HepG2 (cell line): ENCODE measurements at regions not wholly inside any gene's neighbourhood (a gene's known extent, or its start where the extent isn't known, plus 50 kb on each side); places are given as distances from the start of the nearest gene placed in this dataset.

Experiments
- ATAC-seq: fragments of 200-7000 bp; cut with Tn5 transposase; 3 replicates; pipeline ENCODE4 v1.9.1; 2020; ENCODE audit warnings: mild to moderate bottlenecking, moderate library complexity
- BruUV-seq: library from RNA; stranded (reverse); fragments of 400-500 nt; replicated peaks from 2 replicates; lab custom pipeline; 2021; lab: Mats Ljungman, UMichigan
- CTCF ChIA-PET: fragments of 300-600 bp; formaldehyde crosslinking; extraction: SDS; loops from one replicate; lab custom pipeline; 2021; ENCODE audit warnings: low total read pairs, inconsistent platforms, low intra/inter-chr PET ratio; lab: Yijun Ruan, JAX
- POLR2A ChIA-PET: fragments of 350-600 bp; sonication (Branson Sonifier 250); formaldehyde crosslinking; loops from one replicate; lab custom pipeline; 2020; ENCODE audit warnings: antibody characterized with exemption, inconsistent platforms; lab: Yijun Ruan, JAX
- DNase-seq: peaks from one replicate; pipeline ENCODE4 v3.0.0-alpha.2; 2015; ENCODE audit warnings: low spot score
- FAIRE-seq: peaks from 3 replicates; lab custom pipeline; 2011; peaks lifted over from hg19 to GRCh38; lab: Jason Lieb, UNC
- H2AFZ ChIP-seq: one replicate; pipeline ENCODE4 v1.6.1; 2011; ENCODE audit warnings: low read length, inconsistent platforms
- H3K27ac ChIP-seq: fragments of 300-600 bp; 3 replicates; pipeline ENCODE4 v1.8.0; 2011; ENCODE audit warnings: mixed run types, mild to moderate bottlenecking, mixed read lengths, low read length, inconsistent platforms; ENCODE audit not compliant: insufficient read depth; ENCODE audit errors: extremely low read length
- H3K27me3 ChIP-seq, 2 experiments: fragments of 200-600 bp in 1 of 2; 2 replicates in 1 of 2; 3 replicates in 1 of 2; pipeline versions ENCODE4 v1.6.0 to v1.8.0; 2011; ENCODE audit warnings: low read length in 2 of 2, mild to moderate bottlenecking in 2 of 2, moderate library complexity in 2 of 2, inconsistent platforms in 1 of 2; ENCODE audit not compliant: insufficient read depth in 2 of 2, control insufficient read depth in 1 of 2
- H3K36me3 ChIP-seq, 2 experiments: fragments of 200-600 bp in 1 of 2; replicated peaks in 1 of 2; 2 replicates in 1 of 2; 3 replicates in 1 of 2; pipeline versions ENCODE4 v1.5.1 to v1.8.0; 2011; ENCODE audit warnings: low read length in 2 of 2, inconsistent platforms in 1 of 2; ENCODE audit not compliant: insufficient read depth in 2 of 2, control insufficient read depth in 1 of 2
- H3K4me1 ChIP-seq: 2 replicates; pipeline ENCODE4 v1.5.1; 2012; ENCODE audit warnings: low read length, inconsistent platforms; ENCODE audit not compliant: insufficient read depth
- H3K4me2 ChIP-seq: 2 replicates; pipeline ENCODE4 v1.6.0; 2011; ENCODE audit warnings: low read depth, low read length, inconsistent platforms
- H3K4me3 ChIP-seq, 3 experiments: fragments of 200-600 bp in 1 of 3; sonication (generic), shearing (Covaris generic) in 1 of 3; replicated peaks in 1 of 3; 2 replicates each; pipeline ENCODE4 v1.5.1; 2011 to 2016; ENCODE audit warnings: low read length in 3 of 3, inconsistent platforms in 2 of 3, low read depth in 2 of 3, mild to moderate bottlenecking in 2 of 3, control low read depth in 1 of 3, mixed read lengths in 1 of 3; ENCODE audit not compliant: insufficient read depth in 1 of 3
- H3K79me2 ChIP-seq: one replicate; pipeline ENCODE4 v1.6.1; 2011; ENCODE audit warnings: low read length, inconsistent platforms; ENCODE audit not compliant: insufficient read depth
- H3K9ac ChIP-seq: 2 replicates; pipeline ENCODE4 v1.6.0; 2011; ENCODE audit warnings: mild to moderate bottlenecking, low read depth, low read length, inconsistent platforms; ENCODE audit not compliant: insufficient read depth
- H3K9me3 ChIP-seq: 2 replicates; pipeline ENCODE4 v1.5.1; 2012; ENCODE audit warnings: mild to moderate bottlenecking, low read length
- H4K20me1 ChIP-seq: 2 replicates; pipeline ENCODE4 v1.6.0; 2011; ENCODE audit warnings: inconsistent platforms, mild to moderate bottlenecking, low read length, moderate library complexity; ENCODE audit not compliant: insufficient read depth
- HOXA5 ChIP-seq: sonication (generic); formaldehyde crosslinking; IDR thresholded peaks from 2 replicates; pipeline ENCODE4 v1.4.0; 2020; ENCODE audit warnings: missing genetic modification reagents
- KDM4B ChIP-seq: sonication (generic); formaldehyde crosslinking; IDR thresholded peaks from 2 replicates; pipeline ENCODE4 v1.4.0; 2020; ENCODE audit warnings: missing genetic modification reagents
- SMAD1 ChIP-seq: sonication (generic); formaldehyde crosslinking; IDR thresholded peaks from 2 replicates; pipeline ENCODE4 v1.4.0; 2020; ENCODE audit warnings: missing genetic modification reagents, low read depth, mild to moderate bottlenecking, borderline replicate concordance
- TFE3 ChIP-seq: IDR thresholded peaks from 2 replicates; pipeline ENCODE4 v1.6.1; 2016
- THRA ChIP-seq: sonication (generic); formaldehyde crosslinking; IDR thresholded peaks from 2 replicates; pipeline ENCODE4 v1.4.0; 2020; ENCODE audit warnings: missing genetic modification reagents, borderline replicate concordance
- ZNF251 ChIP-seq: sonication (generic); formaldehyde crosslinking; IDR thresholded peaks from 2 replicates; pipeline ENCODE4 v1.9.0; 2021; ENCODE audit warnings: mild to moderate bottlenecking, missing genetic modification reagents
- ZNF660 ChIP-seq: sonication (generic); formaldehyde crosslinking; IDR thresholded peaks from 2 replicates; pipeline ENCODE4 v1.5.1; 2020; ENCODE audit warnings: mild to moderate bottlenecking, low read depth, missing genetic modification reagents, borderline replicate concordance
- ZNF800 ChIP-seq: sonication (generic); formaldehyde crosslinking; IDR thresholded peaks from 2 replicates; pipeline ENCODE4 v1.4.0; 2020; ENCODE audit warnings: missing genetic modification reagents
- WGBS: methylation state at CpG from one replicate; pipeline ENCODE4 v1.1.6; 2017; ENCODE audit warnings: low lambda C conversion rate; 5-methylcytosine and 5-hydroxymethylcytosine counted together
- in situ Hi-C: cut with HindIII; loops from 2 replicates; pipeline ENCODE4 v1.10.0; 2017; ENCODE audit warnings: low pct_unique_long_range_greater_than_20kb; ENCODE audit not compliant: extremely low pct_ligation_motif_present
- intact Hi-C: fragments of 100-400 bp; cut with micrococcal nuclease; formaldehyde crosslinking; loops from one replicate; pipeline ENCODE4 v1.10.0; 2022; ENCODE audit not compliant: unreplicated experiment

- H4K20me1 ChIP-seq, result no peaks in the 10 kb centered on the region
- H3K79me2 ChIP-seq, result no peaks in the 10 kb centered on the region
- no peak overlapping the region for H3K9ac ChIP-seq
- POLR2A ChIA-PET, result no interaction called here
- H3K4me3 ChIP-seq, result no peak overlapping the region
- no peaks in the 10 kb centered on the region for H3K9me3 ChIP-seq
- WGBS, result no CpG with 5 or more reads among the region's 1 CpG
- H3K4me1 ChIP-seq, result no peaks in the 10 kb centered on the region
- no peak overlapping the region for H3K4me2 ChIP-seq
- no TSS peak for BruUV-seq
- intact Hi-C loops, result no loop called here
- no peak overlapping the region for H3K27ac ChIP-seq
- H3K36me3 ChIP-seq, result no peaks in the 10 kb centered on the region
- TF ChIP-seq ZNF800 (CRISPR knock-in tag), result no peak
- no peak for TF ChIP-seq SMAD1
- TF ChIP-seq THRA, result no peak
- TF ChIP-seq TFE3, result no peak
- no peak for TF ChIP-seq HOXA5 (CRISPR knock-in tag)
- no peak for TF ChIP-seq ZNF660
- no peak for TF ChIP-seq ZNF251 (CRISPR knock-in tag)
- TF ChIP-seq KDM4B (CRISPR knock-in tag), result no peak
- TF ChIP-seq, all 625 proteins: peak for 0
- no peaks in the 10 kb centered on the region for H3K27me3 ChIP-seq
- DNase-seq, result no peak
- no peak; the same call in 2 of the 3 replicates for ATAC-seq
- in situ Hi-C loops, result no loop called here
- no peak for FAIRE-seq
- CTCF ChIA-PET, result no interaction called here
- no peak overlapping the region for H2AFZ ChIP-seq
These were observed 812.3 kb downstream of the NSUN3 start for GRCh38 chr3:94875149-94875548.
